CD14-positive monocyte (primary cell): ENCODE measurements at regions not wholly inside any gene's neighbourhood (a gene's known extent, or its start where the extent isn't known, plus 50 kb on each side); places are given as distances from the start of the nearest gene placed in this dataset.
"Not testable (repeated sequence)": the region's sequence is repeated elsewhere in the genome, so short reads cannot be mapped to it uniquely, and the experiment has no call there.

Experiments
- DNase-seq, 3 donors: peaks; one replicate each; pipeline ENCODE4 v3.0.0-alpha.2; 2011 to 2022
- H2AFZ ChIP-seq: 2 replicates; pipeline ENCODE4 v1.6.0; 2012; ENCODE audit warnings: mild to moderate bottlenecking, low read depth, low read length, inconsistent platforms; ENCODE audit not compliant: insufficient read depth, poor library complexity, severe bottlenecking
- H3K27ac ChIP-seq, 2 donors: 1 replicate in 1 of 2; 2 replicates in 1 of 2; pipeline ENCODE4 v1.5.1; 2012 to 2013; ENCODE audit warnings: low read length in 2 of 2, control low read depth in 1 of 2, inconsistent platforms in 1 of 2, low read depth in 1 of 2, mild to moderate bottlenecking in 1 of 2
- H3K27me3 ChIP-seq, 2 donors: one replicate each; pipeline versions ENCODE4 v1.6.0 to v1.6.1; 2011 to 2013; ENCODE audit warnings: low read length in 2 of 2; ENCODE audit not compliant: control insufficient read depth in 2 of 2, insufficient read depth in 2 of 2
- H3K36me3 ChIP-seq, 2 donors: replicated peaks in 1 of 2; 1 replicate in 1 of 2; 2 replicates in 1 of 2; pipeline versions ENCODE4 v1.5.1 to v1.6.1; 2012 to 2013; ENCODE audit warnings: low read length in 2 of 2, control low read depth in 1 of 2, inconsistent platforms in 1 of 2, mild to moderate bottlenecking in 1 of 2; ENCODE audit not compliant: insufficient read depth in 2 of 2, control insufficient read depth in 1 of 2
- H3K4me1 ChIP-seq, 2 donors: 1 replicate in 1 of 2; 2 replicates in 1 of 2; pipeline versions ENCODE4 v1.5.1 to v1.6.1; 2012 to 2013; ENCODE audit warnings: low read length in 2 of 2, control low read depth in 1 of 2, inconsistent platforms in 1 of 2, mild to moderate bottlenecking in 1 of 2, moderate library complexity in 1 of 2; ENCODE audit not compliant: insufficient read depth in 2 of 2, control insufficient read depth in 1 of 2
- H3K4me2 ChIP-seq: replicated peaks from 2 replicates; pipeline ENCODE3; 2012; ENCODE audit warnings: low read length, moderate library complexity, mild to moderate bottlenecking; ENCODE audit not compliant: poor library complexity, severe bottlenecking; ENCODE audit errors: extremely low read depth
- H3K4me3 ChIP-seq, 3 experiments: fragments of 200-600 bp in 1 of 3; sonication (generic) in 1 of 3; replicated peaks in 1 of 3; 1 replicate in 2 of 3; 2 replicates in 1 of 3; pipeline ENCODE4 v1.5.1; 2011 to 2013; ENCODE audit warnings: low read length in 3 of 3, mild to moderate bottlenecking in 3 of 3, control low read depth in 2 of 3, low read depth in 2 of 3, inconsistent platforms in 1 of 3, moderate library complexity in 1 of 3
- H3K79me2 ChIP-seq: 2 replicates; pipeline ENCODE4 v1.6.0; 2012; ENCODE audit warnings: mild to moderate bottlenecking, control low read depth, inconsistent platforms, low read length, moderate library complexity; ENCODE audit not compliant: insufficient read depth
- H3K9ac ChIP-seq: 2 replicates; pipeline ENCODE4 v1.6.0; 2017; ENCODE audit warnings: low read length, mild to moderate bottlenecking; ENCODE audit not compliant: insufficient read depth, poor library complexity, severe bottlenecking
- H3K9me3 ChIP-seq, 2 donors: replicated peaks in 1 of 2; 1 replicate in 1 of 2; 2 replicates in 1 of 2; pipeline versions ENCODE4 v1.5.1 to v1.6.1; 2012 to 2013; ENCODE audit warnings: low read length in 2 of 2, control low read depth in 1 of 2; ENCODE audit not compliant: control insufficient read depth in 1 of 2, insufficient read depth in 1 of 2
- H4K20me1 ChIP-seq: 2 replicates; pipeline ENCODE4 v1.6.0; 2012; ENCODE audit warnings: mild to moderate bottlenecking, low read length, control low read depth, moderate library complexity; ENCODE audit not compliant: insufficient read depth
- H3K27ac Mint-ChIP-seq, 7 donors: one replicate each; pipeline ENCODE4 v1.8.0; 2020; ENCODE audit warnings: mild to moderate bottlenecking in 7 of 7, mixed read lengths in 7 of 7, moderate library complexity in 6 of 7, inconsistent platforms in 2 of 7
- H3K27me3 Mint-ChIP-seq, 3 donors: one replicate each; pipeline ENCODE4 v1.8.0; 2021 to 2022; ENCODE audit warnings: low read depth in 3 of 3, mild to moderate bottlenecking in 3 of 3, mixed read lengths in 3 of 3, moderate library complexity in 3 of 3, inconsistent platforms in 1 of 3
- H3K36me3 Mint-ChIP-seq, 2 donors: one replicate each; pipeline ENCODE4 v1.8.0; 2020; ENCODE audit warnings: mixed read lengths in 2 of 2, inconsistent platforms in 1 of 2, mild to moderate bottlenecking in 1 of 2
- H3K4me1 Mint-ChIP-seq: one replicate; pipeline ENCODE4 v1.8.0; 2020; ENCODE audit warnings: mild to moderate bottlenecking, mixed read lengths
- H3K4me3 Mint-ChIP-seq, 2 donors: one replicate each; pipeline ENCODE4 v1.8.0; 2020; ENCODE audit warnings: mild to moderate bottlenecking in 2 of 2, mixed read lengths in 2 of 2, moderate library complexity in 1 of 2
- H3K9me3 Mint-ChIP-seq, 7 donors: one replicate each; pipeline ENCODE4 v1.8.0; 2020 to 2022; ENCODE audit warnings: mixed read lengths in 7 of 7, mild to moderate bottlenecking in 6 of 7, moderate library complexity in 6 of 7, inconsistent platforms in 2 of 7
- whole genome bisulfite sequencing: methylation state at CpG from one replicate; pipeline ENCODE4 v1.1.5; 2013; ENCODE audit warnings: missing lambda C conversion rate; ENCODE audit not compliant: insufficient coverage; 5-methylcytosine and 5-hydroxymethylcytosine counted together
- intact Hi-C, 2 donors: fragments of 100-400 bp; cut with micrococcal nuclease; formaldehyde crosslinking; loops; one replicate each; pipeline versions ENCODE4 v1.15.0 to v1.15.1; 2023
- TF ChIP-seq, protein P1 (sequence below): fragments of 200-600 bp; IDR thresholded peaks from one replicate; pipeline ENCODE4 v1.8.0; 2022; ENCODE audit warnings: antibody characterized with exemption, mild to moderate bottlenecking

- peak overlapping the region; percentile 63 for H3K4me2 ChIP-seq
- H3K9me3 Mint-ChIP-seq = peaks cover 0 to 2% (median 0%) of the 10 kb centered on the region in 7 donors
- H3K4me3 Mint-ChIP-seq = peak overlapping the region; percentile 1 to 69
- H2AFZ ChIP-seq = no peak overlapping the region
- H3K4me3 ChIP-seq = peak overlapping the region in 2 of 3 experiments; percentile 12 to 44
- peaks cover 0 to 5% (median 2%) of the 10 kb centered on the region in 3 donors for H3K27me3 Mint-ChIP-seq
- 0% methylated on average over 1 of the region's 4 CpGs for WGBS
- H3K27ac Mint-ChIP-seq = peak overlapping the region in 3 of 7 donors; percentile 24 to 77 (median 72)
- H3K27ac ChIP-seq = no peak overlapping the region
- intact Hi-C loops = no loop called here
- H3K9ac ChIP-seq = no peak overlapping the region
- H3K4me1 ChIP-seq = peaks cover 16 to 32% of the 10 kb centered on the region in 2 donors
- no peaks in the 10 kb centered on the region for H3K27me3 ChIP-seq
- H3K4me1 Mint-ChIP-seq = peaks cover 32% of the 10 kb centered on the region
- DNase-seq = peak; percentile 27 to 66 (median 31)
- no peaks in the 10 kb centered on the region for H4K20me1 ChIP-seq
- no peaks in the 10 kb centered on the region for H3K9me3 ChIP-seq
- no peaks in the 10 kb centered on the region for H3K79me2 ChIP-seq
- H3K36me3 Mint-ChIP-seq = no peaks in the 10 kb centered on the region
- TF ChIP-seq, protein P1, sequence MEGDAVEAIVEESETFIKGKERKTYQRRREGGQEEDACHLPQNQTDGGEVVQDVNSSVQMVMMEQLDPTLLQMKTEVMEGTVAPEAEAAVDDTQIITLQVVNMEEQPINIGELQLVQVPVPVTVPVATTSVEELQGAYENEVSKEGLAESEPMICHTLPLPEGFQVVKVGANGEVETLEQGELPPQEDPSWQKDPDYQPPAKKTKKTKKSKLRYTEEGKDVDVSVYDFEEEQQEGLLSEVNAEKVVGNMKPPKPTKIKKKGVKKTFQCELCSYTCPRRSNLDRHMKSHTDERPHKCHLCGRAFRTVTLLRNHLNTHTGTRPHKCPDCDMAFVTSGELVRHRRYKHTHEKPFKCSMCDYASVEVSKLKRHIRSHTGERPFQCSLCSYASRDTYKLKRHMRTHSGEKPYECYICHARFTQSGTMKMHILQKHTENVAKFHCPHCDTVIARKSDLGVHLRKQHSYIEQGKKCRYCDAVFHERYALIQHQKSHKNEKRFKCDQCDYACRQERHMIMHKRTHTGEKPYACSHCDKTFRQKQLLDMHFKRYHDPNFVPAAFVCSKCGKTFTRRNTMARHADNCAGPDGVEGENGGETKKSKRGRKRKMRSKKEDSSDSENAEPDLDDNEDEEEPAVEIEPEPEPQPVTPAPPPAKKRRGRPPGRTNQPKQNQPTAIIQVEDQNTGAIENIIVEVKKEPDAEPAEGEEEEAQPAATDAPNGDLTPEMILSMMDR = no peak
- H3K36me3 ChIP-seq = no peaks in the 10 kb centered on the region
Observed at GRCh38 chr6:137680705-137681346, 186.2 kb upstream of the TNFAIP3 start.

DNA sequence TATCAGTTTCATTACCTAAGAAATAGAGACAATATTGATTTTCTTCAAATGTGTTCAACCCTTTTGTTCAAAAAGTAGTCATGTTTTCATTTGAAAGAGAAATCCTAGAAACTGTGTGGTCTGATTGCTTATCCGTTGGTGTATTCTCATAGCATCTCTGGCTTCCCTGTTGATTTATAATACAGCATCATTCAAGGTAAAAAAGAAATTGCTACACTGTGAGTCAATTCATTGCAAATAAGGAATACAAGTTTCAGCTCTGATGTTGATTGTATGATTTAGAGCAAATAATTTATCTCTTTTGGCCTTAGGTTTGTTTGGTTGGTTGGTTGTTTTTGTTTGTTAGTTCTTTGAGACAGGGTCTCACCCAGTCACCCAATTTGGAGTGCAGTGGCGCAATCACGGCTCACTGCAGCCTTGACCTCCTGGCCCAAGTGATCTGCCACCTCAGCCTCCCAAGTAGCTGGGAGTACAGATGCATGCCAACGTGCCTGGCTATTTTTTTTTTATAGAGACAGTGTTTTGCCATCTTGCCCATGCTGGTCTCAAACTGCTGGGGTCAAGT is 185.5 kb upstream of the TNFAIP3 start:
- no peak overlapping the region for H2AFZ ChIP-seq
- H3K9me3 ChIP-seq = no peaks in the 10 kb centered on the region
- no peaks in the 10 kb centered on the region for H4K20me1 ChIP-seq
- H3K79me2 ChIP-seq = no peaks in the 10 kb centered on the region
- 94% methylated on average over 2 of the region's 4 CpGs for WGBS
- H3K4me1 ChIP-seq = peaks cover 22 to 39% of the 10 kb centered on the region in 2 donors
- intact Hi-C loops = no loop called here
- Mint-ChIP-seq H3K4me3 (no peak overlapping the region), H3K9me3 (peaks cover 0 to 2% (median 0%) of the 10 kb centered on the region in 7 donors), H3K27me3 (peaks cover 0 to 5% (median 2%) of the 10 kb centered on the region in 3 donors), H3K4me1 (peaks cover 38% of the 10 kb centered on the region), H3K27ac (no peak overlapping the region), H3K36me3 (no peaks in the 10 kb centered on the region)
- no peak overlapping the region for H3K27ac ChIP-seq
- H3K9ac ChIP-seq = no peak overlapping the region
- no peak overlapping the region for H3K4me2 ChIP-seq
- TF ChIP-seq, protein P1 = no peak
- no peak for DNase-seq
- no peaks in the 10 kb centered on the region for H3K27me3 ChIP-seq
- H3K36me3 ChIP-seq = no peaks in the 10 kb centered on the region
- no peak overlapping the region for H3K4me3 ChIP-seq

GRCh38 chr6:137682658-137683057 is 184.4 kb upstream of the TNFAIP3 start:
- H3K4me2 ChIP-seq, H4K20me1 ChIP-seq, H3K27me3 Mint-ChIP-seq, H3K79me2 ChIP-seq, H3K27ac Mint-ChIP-seq, H3K27ac ChIP-seq, H3K4me3 ChIP-seq, H3K4me3 Mint-ChIP-seq, intact Hi-C loops, H2AFZ ChIP-seq, H3K36me3 Mint-ChIP-seq, H3K9me3 ChIP-seq, H3K9me3 Mint-ChIP-seq, DNase-seq, H3K27me3 ChIP-seq, H3K36me3 ChIP-seq, H3K9ac ChIP-seq: not testable (repeated sequence)
- no CpG with 5 or more reads among the region's 5 CpGs for WGBS
- H3K4me1 ChIP-seq = peaks cover 18 to 30% of the 10 kb centered on the region in 2 donors
- peaks cover 31% of the 10 kb centered on the region for H3K4me1 Mint-ChIP-seq
